RWPE1 (cell line): ENCODE measurements at regions not wholly inside any gene's neighbourhood (a gene's known extent, or its start where the extent isn't known, plus 50 kb on each side); places are given as distances from the start of the nearest gene placed in this dataset.

ENCODE experiments used
- CTCF ChIA-PET: fragments of 350-600 bp; sonication (Branson Sonifier 250); formaldehyde crosslinking; extraction: SDS; loops from one replicate; lab custom pipeline; 2021; lab: Yijun Ruan, JAX
- POLR2A ChIA-PET: fragments of 400-600 bp; formaldehyde crosslinking; extraction: SDS; loops from one replicate; lab custom pipeline; 2020; ENCODE audit warnings: antibody characterized with exemption; ENCODE audit not compliant: low non-redundant PET; lab: Yijun Ruan, JAX
- DNase-seq: peaks from one replicate; pipeline ENCODE4 v3.0.0; 2012; ENCODE audit warnings: low spot score
- H3K27ac ChIP-seq: fragments of 450-650 bp; 2 replicates; pipeline ENCODE4 v1.5.1; 2017
- TF ChIP-seq, protein P1 (sequence below): fragments of 450-650 bp; conservative IDR thresholded peaks from 2 replicates; pipeline ENCODE4 v1.5.1; 2017; ENCODE audit warnings: low read depth, mild to moderate bottlenecking

DNA sequence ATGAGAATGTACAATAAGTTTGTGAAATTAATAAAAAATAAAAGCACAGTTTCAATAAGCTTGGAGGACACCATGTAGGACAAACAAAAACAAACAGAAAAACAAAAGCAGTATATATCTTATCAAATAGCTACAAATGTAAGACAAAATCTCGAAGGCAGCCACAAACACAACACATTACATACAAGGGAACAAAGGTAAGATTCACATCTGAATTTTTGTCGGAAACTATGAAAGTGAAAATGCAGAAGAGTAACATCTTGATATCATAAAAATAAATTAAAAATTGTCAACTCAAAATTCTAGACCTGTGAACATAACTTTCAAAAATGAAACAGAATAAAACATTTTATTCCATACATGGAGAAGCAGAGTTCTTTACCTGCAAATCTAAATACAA, 1049.5 kb upstream of the ADGRL2 start:
- no peak overlapping the region for H3K27ac ChIP-seq
- ChIA-PET CTCF (no interaction called here), POLR2A (no interaction called here)
- TF ChIP-seq, protein P1, sequence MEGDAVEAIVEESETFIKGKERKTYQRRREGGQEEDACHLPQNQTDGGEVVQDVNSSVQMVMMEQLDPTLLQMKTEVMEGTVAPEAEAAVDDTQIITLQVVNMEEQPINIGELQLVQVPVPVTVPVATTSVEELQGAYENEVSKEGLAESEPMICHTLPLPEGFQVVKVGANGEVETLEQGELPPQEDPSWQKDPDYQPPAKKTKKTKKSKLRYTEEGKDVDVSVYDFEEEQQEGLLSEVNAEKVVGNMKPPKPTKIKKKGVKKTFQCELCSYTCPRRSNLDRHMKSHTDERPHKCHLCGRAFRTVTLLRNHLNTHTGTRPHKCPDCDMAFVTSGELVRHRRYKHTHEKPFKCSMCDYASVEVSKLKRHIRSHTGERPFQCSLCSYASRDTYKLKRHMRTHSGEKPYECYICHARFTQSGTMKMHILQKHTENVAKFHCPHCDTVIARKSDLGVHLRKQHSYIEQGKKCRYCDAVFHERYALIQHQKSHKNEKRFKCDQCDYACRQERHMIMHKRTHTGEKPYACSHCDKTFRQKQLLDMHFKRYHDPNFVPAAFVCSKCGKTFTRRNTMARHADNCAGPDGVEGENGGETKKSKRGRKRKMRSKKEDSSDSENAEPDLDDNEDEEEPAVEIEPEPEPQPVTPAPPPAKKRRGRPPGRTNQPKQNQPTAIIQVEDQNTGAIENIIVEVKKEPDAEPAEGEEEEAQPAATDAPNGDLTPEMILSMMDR = no peak
- DNase-seq = no peak

- TF ChIP-seq, protein P1 = no peak
- ChIA-PET POLR2A (no interaction called here), CTCF (no interaction called here)
- no peak for DNase-seq
- no peak overlapping the region for H3K27ac ChIP-seq
These were observed 1069.4 kb upstream of the ADGRL2 start for GRCh38 chr1:80731241-80731894.

- CTCF ChIA-PET = no interaction called here
- POLR2A ChIA-PET = no interaction called here
- TF ChIP-seq, protein P1 = no peak
- no peak overlapping the region for H3K27ac ChIP-seq
- no peak for DNase-seq
These were observed 1078.1 kb upstream of the ADGRL2 start for GRCh38 chr1:80722611-80723010.

- CTCF ChIA-PET = interaction anchor here (0.6 kb wide), 1 partner anchor 992 kb away, joined by 3 read pairs; no protein-coding TSS in a partner anchor
- POLR2A ChIA-PET = no interaction called here
These were observed 1094.2 kb upstream of the ADGRL2 start for GRCh38 chr1:80706526-80706925.

DNA sequence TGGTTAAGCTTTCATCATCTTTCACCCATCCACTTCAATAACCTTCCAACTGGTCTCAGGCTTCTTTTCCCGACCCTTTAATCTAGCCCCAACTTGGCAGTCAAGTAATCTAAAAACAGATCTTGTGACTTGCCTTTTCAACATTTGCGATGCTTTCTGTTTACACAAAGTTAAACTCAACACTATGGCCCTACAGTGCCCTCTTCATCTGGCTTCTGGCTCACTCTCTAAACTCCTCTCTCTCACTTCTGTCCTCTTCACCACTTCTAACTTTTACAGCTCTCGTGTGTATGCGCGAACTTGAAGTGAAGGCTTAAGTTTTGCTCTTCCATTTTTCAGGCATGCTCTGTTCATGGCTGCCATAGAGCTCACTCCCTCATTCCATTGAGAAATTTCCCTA, 1122.3 kb upstream of the ADGRL2 start:
- DNase-seq = no peak
- TF ChIP-seq, protein P1 = no peak

More at GRCh38 chr1:80706526-80706925, 1094.2 kb upstream of the ADGRL2 start:
- TF ChIP-seq, protein P1 = no peak
- no peak for DNase-seq
- no peak overlapping the region for H3K27ac ChIP-seq

GRCh38 chr1:80675454-80675853, 1125.3 kb upstream of the ADGRL2 start:
- POLR2A ChIA-PET = no interaction called here

More for the DNA sequence above, 1122.3 kb upstream of the ADGRL2 start:
- ChIA-PET CTCF (no interaction called here), POLR2A (no interaction called here)
- H3K27ac ChIP-seq = no peak overlapping the region

More at GRCh38 chr1:80675454-80675853, 1125.3 kb upstream of the ADGRL2 start:
- DNase-seq = no peak
- CTCF ChIA-PET = no interaction called here
- TF ChIP-seq, protein P1 = no peak
- no peak overlapping the region for H3K27ac ChIP-seq
